H1 (cell line): ENCODE measurements at regions not wholly inside any gene's neighbourhood (a gene's known extent, or its start where the extent isn't known, plus 50 kb on each side); places are given as distances from the start of the nearest gene placed in this dataset.

Experiments used
- CTCF ChIA-PET: fragments of 300-600 bp; sonication (Branson Sonifier 250); formaldehyde crosslinking; loops from one replicate; lab custom pipeline; 2021; ENCODE audit not compliant: partially characterized antibody; lab: Charles Lee
- POLR2A ChIA-PET: fragments of 300-600 bp; sonication (Branson Sonifier 250); formaldehyde crosslinking; loops from one replicate; lab custom pipeline; 2021; ENCODE audit warnings: inconsistent platforms; ENCODE audit not compliant: partially characterized antibody; lab: Charles Lee
- DNase-seq, 2 experiments: peaks; one replicate each; pipeline versions ENCODE4 v3.0.0 to v3.0.0-alpha.2; 2010 to 2022; ENCODE audit warnings: low spot score in 2 of 2, low read depth in 1 of 2, mixed read lengths in 1 of 2
- FAIRE-seq: peaks from 2 replicates; lab custom pipeline; 2011; peaks lifted over from hg19 to GRCh38; lab: Jason Lieb, UNC
- H2AFZ ChIP-seq: 2 replicates; pipeline ENCODE4 v1.8.1; 2012; ENCODE audit warnings: low read length, inconsistent platforms
- H2AK5ac ChIP-seq: 2 replicates; pipeline ENCODE4 v1.6.1; 2013; ENCODE audit warnings: low read depth, low read length
- H2BK120ac ChIP-seq: replicated peaks from 2 replicates; pipeline ENCODE3; 2013; ENCODE audit warnings: low read depth, low read length, inconsistent platforms
- H2BK12ac ChIP-seq: 2 replicates; pipeline ENCODE4 v1.6.1; 2013; ENCODE audit warnings: low read depth, low read length
- H2BK15ac ChIP-seq: 2 replicates; pipeline ENCODE4 v1.6.1; 2013; ENCODE audit warnings: low read length
- H2BK20ac ChIP-seq: 2 replicates; pipeline ENCODE4 v1.6.1; 2013; ENCODE audit warnings: low read length
- H2BK5ac ChIP-seq: 2 replicates; pipeline ENCODE4 v1.6.1; 2013; ENCODE audit warnings: low read depth, low read length
- H3K14ac ChIP-seq: 2 replicates; pipeline ENCODE4 v1.6.1; 2013; ENCODE audit warnings: inconsistent platforms; ENCODE audit not compliant: insufficient read length
- H3K18ac ChIP-seq: 2 replicates; pipeline ENCODE4 v1.6.1; 2013; ENCODE audit warnings: low read length; ENCODE audit errors: extremely low read depth
- H3K23ac ChIP-seq: 2 replicates; pipeline ENCODE4 v1.6.1; 2013; ENCODE audit warnings: inconsistent platforms; ENCODE audit not compliant: insufficient read length
- H3K23me2 ChIP-seq: 2 replicates; pipeline ENCODE4 v1.6.1; 2013; ENCODE audit warnings: low read depth, low read length
- H3K27ac ChIP-seq: 2 replicates; pipeline ENCODE4 v1.6.1; 2011; ENCODE audit warnings: low read depth, low read length, inconsistent platforms
- H3K27me3 ChIP-seq, 4 experiments: replicated peaks in 1 of 4; 1 replicate in 1 of 4; 2 replicates in 3 of 4; pipeline versions ENCODE4 v1.6.1 to v1.8.1; 2011 to 2013; ENCODE audit warnings: low read length in 3 of 4, mild to moderate bottlenecking in 3 of 4, inconsistent platforms in 2 of 4, mixed read lengths in 2 of 4, moderate library complexity in 1 of 4; ENCODE audit not compliant: control insufficient read depth in 3 of 4, insufficient read depth in 3 of 4; ENCODE audit errors: extremely low read depth in 1 of 4
- H3K36me3 ChIP-seq, 4 experiments: 2 replicates each; pipeline versions ENCODE4 v1.6.1 to v1.8.1; 2011 to 2013; ENCODE audit warnings: mild to moderate bottlenecking in 4 of 4, low read length in 3 of 4, moderate library complexity in 2 of 4, control low read depth in 1 of 4, inconsistent platforms in 1 of 4; ENCODE audit not compliant: insufficient read depth in 4 of 4, control insufficient read depth in 2 of 4
- H3K4ac ChIP-seq: replicated peaks from 2 replicates; pipeline ENCODE3; 2013; ENCODE audit warnings: low read length, low read depth, mixed read lengths, inconsistent platforms; ENCODE audit not compliant: insufficient read length
- H3K4me1 ChIP-seq, 4 experiments: replicated peaks in 1 of 4; 1 replicate in 1 of 4; 2 replicates in 3 of 4; pipeline versions ENCODE4 v1.6.1 to v1.8.1; 2011 to 2013; ENCODE audit warnings: low read length in 3 of 4, inconsistent platforms in 2 of 4, mixed read lengths in 1 of 4; ENCODE audit not compliant: insufficient read depth in 4 of 4, control insufficient read depth in 3 of 4
- H3K4me2 ChIP-seq, 2 experiments: 2 replicates each; pipeline versions ENCODE4 v1.6.1 to v1.8.1; 2011 to 2013; ENCODE audit warnings: low read depth in 2 of 2, low read length in 2 of 2, control low read depth in 1 of 2, inconsistent platforms in 1 of 2, mild to moderate bottlenecking in 1 of 2; ENCODE audit not compliant: insufficient read depth in 1 of 2
- H3K4me3 ChIP-seq, 4 experiments: fragments of 200-600, 300-600 bp in 1 of 4; sonication (generic), shearing (Covaris generic), sonication (Bioruptor Twin) in 1 of 4; 2 replicates each; pipeline versions ENCODE4 v1.5.1 to v1.8.1; 2011 to 2016; ENCODE audit warnings: low read length in 4 of 4, low read depth in 3 of 4, control low read depth in 2 of 4, inconsistent platforms in 2 of 4, mild to moderate bottlenecking in 2 of 4, mixed read lengths in 1 of 4, moderate library complexity in 1 of 4; ENCODE audit not compliant: insufficient read depth in 2 of 4; ENCODE audit errors: extremely low read depth in 1 of 4
- H3K56ac ChIP-seq: replicated peaks from 2 replicates; pipeline ENCODE3; 2013; ENCODE audit warnings: low read depth, mild to moderate bottlenecking, mixed read lengths, low read length, inconsistent platforms; ENCODE audit not compliant: insufficient read length
- H3K79me1 ChIP-seq: 2 replicates; pipeline ENCODE4 v1.6.1; 2013; ENCODE audit warnings: low read depth, low read length, control low read depth
- H3K79me2 ChIP-seq, 2 experiments: 2 replicates each; pipeline versions ENCODE4 v1.6.1 to v1.8.1; 2012 to 2013; ENCODE audit warnings: low read length in 2 of 2, mild to moderate bottlenecking in 2 of 2, inconsistent platforms in 1 of 2; ENCODE audit not compliant: insufficient read depth in 2 of 2, control insufficient read depth in 1 of 2
- H3K9ac ChIP-seq, 4 experiments: replicated peaks in 1 of 4; 1 replicate in 1 of 4; 2 replicates in 3 of 4; pipeline versions ENCODE4 v1.6.1 to v1.8.1; 2011 to 2013; ENCODE audit warnings: low read depth in 3 of 4, low read length in 3 of 4, control low read depth in 2 of 4, mild to moderate bottlenecking in 2 of 4, moderate library complexity in 2 of 4, inconsistent platforms in 1 of 4; ENCODE audit errors: extremely low read depth in 1 of 4
- H3K9me3 ChIP-seq, 2 experiments: 2 replicates each; pipeline versions ENCODE4 v1.6.1 to v1.8.1; 2012 to 2013; ENCODE audit warnings: mild to moderate bottlenecking in 2 of 2, moderate library complexity in 2 of 2, control low read depth in 1 of 2, inconsistent platforms in 1 of 2, low read depth in 1 of 2, low read length in 1 of 2, mixed read lengths in 1 of 2; ENCODE audit not compliant: insufficient read depth in 2 of 2
- H4K20me1 ChIP-seq, 2 experiments: replicated peaks in 1 of 2; 2 replicates each; pipeline versions ENCODE3 to v1.8.1; 2011 to 2013; ENCODE audit warnings: inconsistent platforms in 2 of 2, low read length in 2 of 2, mild to moderate bottlenecking in 1 of 2; ENCODE audit not compliant: insufficient read depth in 2 of 2, control insufficient read depth in 1 of 2
- H4K5ac ChIP-seq: 2 replicates; pipeline ENCODE4 v1.6.1; 2013; ENCODE audit warnings: low read length, low read depth, mixed read lengths, inconsistent platforms; ENCODE audit not compliant: insufficient read length
- H4K8ac ChIP-seq: 2 replicates; pipeline ENCODE4 v1.8.0; 2013; ENCODE audit warnings: mild to moderate bottlenecking, moderate library complexity, low read length, inconsistent platforms; ENCODE audit not compliant: insufficient read depth; ENCODE audit errors: extremely low read depth
- H4K91ac ChIP-seq: replicated peaks from 2 replicates; pipeline ENCODE3; 2013; ENCODE audit warnings: low read length, mixed read lengths, inconsistent platforms; ENCODE audit not compliant: insufficient read length
- ATF3 ChIP-seq: IDR thresholded peaks from 2 replicates; pipeline ENCODE4 v1.6.1; 2011; ENCODE audit warnings: low read depth, mild to moderate bottlenecking, low read length; ENCODE audit not compliant: insufficient read depth
- BCL11A ChIP-seq, 2 experiments: IDR thresholded peaks; one replicate each; pipeline ENCODE4 v1.6.1; 2011; ENCODE audit warnings: low read depth in 2 of 2, low read length in 2 of 2, mild to moderate bottlenecking in 2 of 2
- CBX5 ChIP-seq: fragments of 300-800, 300-1000 bp; sonication (generic); IDR thresholded peaks from 2 replicates; pipeline ENCODE4 v1.7.1; 2016; ENCODE audit warnings: antibody characterized with exemption, low read length, low read depth
- FOSL1 ChIP-seq: IDR thresholded peaks from 2 replicates; pipeline ENCODE4 v1.6.1; 2011; ENCODE audit warnings: mild to moderate bottlenecking, low read depth, low read length, moderate library complexity; ENCODE audit not compliant: insufficient read depth
- GTF2F1 ChIP-seq: IDR thresholded peaks from 2 replicates; pipeline ENCODE4 v1.6.1; 2012; ENCODE audit warnings: low read depth, low read length, improper control_type of control experiment, borderline replicate concordance
- KDM4A ChIP-seq: IDR thresholded peaks from one replicate; pipeline ENCODE4 v1.7.1; 2012; ENCODE audit warnings: low read depth, mild to moderate bottlenecking, moderate library complexity, low read length, inconsistent platforms; ENCODE audit not compliant: severe bottlenecking
- NANOG ChIP-seq: IDR thresholded peaks from 2 replicates; pipeline ENCODE4 v1.6.1; 2011; ENCODE audit warnings: low read length, low read depth, mild to moderate bottlenecking, inconsistent platforms; ENCODE audit not compliant: insufficient read depth, poor library complexity, severe bottlenecking
- RNF2 ChIP-seq: fragments of 200-900, 300-1000 bp; sonication (generic); IDR thresholded peaks from 2 replicates; pipeline ENCODE4 v1.7.1; 2016; ENCODE audit warnings: borderline replicate concordance, low read depth, mild to moderate bottlenecking, antibody characterized with exemption, low read length; ENCODE audit not compliant: poor library complexity, severe bottlenecking; ENCODE audit errors: missing control alignments
- SP1 ChIP-seq: IDR thresholded peaks from 2 replicates; pipeline ENCODE4 v1.6.1; 2011; ENCODE audit warnings: low read depth, low read length
- TAF1 ChIP-seq: IDR thresholded peaks from 2 replicates; pipeline ENCODE4 v1.6.1; 2011; ENCODE audit warnings: mild to moderate bottlenecking, low read depth, low read length
- TCF12 ChIP-seq: IDR thresholded peaks from 2 replicates; pipeline ENCODE4 v1.6.1; 2011; ENCODE audit warnings: low read depth, mild to moderate bottlenecking, low read length
- WGBS, 2 experiments: shearing (Covaris generic) in 1 of 2; methylation state at CpG; one replicate each; pipeline versions ENCODE4 v1.1.6 to v1.1.7; 2013 to 2015; ENCODE audit warnings: low lambda C conversion rate in 2 of 2, mixed read lengths in 2 of 2, inconsistent platforms in 1 of 2, low coverage in 1 of 2, missing lambda C conversion rate in 1 of 2; ENCODE audit not compliant: insufficient replicate concordance in 2 of 2, insufficient coverage in 1 of 2, insufficient read length in 1 of 2; ENCODE audit errors: extremely low coverage in 1 of 2, missing lambda C conversion rate in 1 of 2; 5-methylcytosine and 5-hydroxymethylcytosine counted together
- TF ChIP-seq, protein P1 (sequence below): IDR thresholded peaks from 2 replicates; pipeline ENCODE4 v1.6.1; 2011; ENCODE audit warnings: low read length, improper control_type of control experiment

DNA sequence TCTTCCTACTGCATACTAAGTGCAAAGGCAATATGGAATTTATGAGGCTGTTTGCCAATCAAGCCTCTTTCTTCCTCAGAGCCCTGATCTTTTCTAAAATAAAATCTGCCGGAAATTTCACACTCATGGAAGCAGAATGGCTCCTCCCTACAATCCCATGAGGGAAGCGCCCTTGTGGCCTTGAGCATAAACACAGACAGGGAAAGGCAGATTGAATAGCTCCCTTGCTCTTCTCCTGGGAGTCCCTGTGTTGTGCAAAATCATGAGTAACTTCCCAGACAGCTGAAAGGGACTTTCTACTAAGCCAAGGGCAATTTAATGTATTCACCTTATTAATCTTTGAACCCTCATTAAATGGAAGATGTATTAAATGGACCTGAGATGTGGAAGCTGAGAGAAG, 226.1 kb upstream of the PIK3R1 start:
- Histone ChIP-seq H3K14ac (no peak overlapping the region), H4K20me1 (no peaks in the 10 kb centered on the region), H3K4me3 (no peak overlapping the region), H3K56ac (no peak overlapping the region), H3K18ac (no peak overlapping the region), H4K8ac (no peak overlapping the region), H2BK5ac (no peak overlapping the region), H3K4me1 (no peaks in the 10 kb centered on the region), H3K4me2 (no peak overlapping the region), H2BK15ac (no peak overlapping the region), H3K23me2 (no peaks in the 10 kb centered on the region), H3K27me3 (no peaks in the 10 kb centered on the region), H3K27ac (no peak overlapping the region), H2AK5ac (no peak overlapping the region), H3K9me3 (no peaks in the 10 kb centered on the region), H3K79me1 (no peaks in the 10 kb centered on the region), H2BK12ac (no peak overlapping the region), H3K9ac (no peak overlapping the region), H3K79me2 (no peaks in the 10 kb centered on the region), H4K91ac (no peak overlapping the region), H3K36me3 (no peaks in the 10 kb centered on the region), H2BK20ac (no peak overlapping the region), H4K5ac (no peak overlapping the region), H3K4ac (no peak overlapping the region), H3K23ac (no peak overlapping the region), H2AFZ (no peak overlapping the region), H2BK120ac (no peak overlapping the region)
- ChIA-PET POLR2A (no interaction called here), CTCF (interaction anchor here (0.9 kb wide), 1 partner anchor 11 kb away, joined by 4 read pairs; no protein-coding TSS in a partner anchor)
- TF ChIP-seq TAF1 (no peak), BCL11A (IDR thresholded peaks at IDR 0.05; ENCODE audit: low read depth in 2 of 2, low read length in 2 of 2) (no peak), TCF12 (no peak), CBX5 (no peak), ATF3 (no peak), GTF2F1 (no peak), SP1 (no peak), KDM4A (no peak), FOSL1 (no peak), NANOG (no peak), RNF2 (no peak)
- TF ChIP-seq, protein P1, sequence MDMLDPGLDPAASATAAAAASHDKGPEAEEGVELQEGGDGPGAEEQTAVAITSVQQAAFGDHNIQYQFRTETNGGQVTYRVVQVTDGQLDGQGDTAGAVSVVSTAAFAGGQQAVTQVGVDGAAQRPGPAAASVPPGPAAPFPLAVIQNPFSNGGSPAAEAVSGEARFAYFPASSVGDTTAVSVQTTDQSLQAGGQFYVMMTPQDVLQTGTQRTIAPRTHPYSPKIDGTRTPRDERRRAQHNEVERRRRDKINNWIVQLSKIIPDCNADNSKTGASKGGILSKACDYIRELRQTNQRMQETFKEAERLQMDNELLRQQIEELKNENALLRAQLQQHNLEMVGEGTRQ, result no peak
- DNase-seq, result no peak
- no peak for FAIRE-seq
- WGBS, 2 experiments, result 88% methylated on average over 2 of the region's 2 CpGs; no CpG with 5 or more reads in 1 of the 2 experiments
